Breast epithelium (tissue), 3 donors: ENCODE measurements at regions not wholly inside any gene's neighbourhood (a gene's known extent, or its start where the extent isn't known, plus 50 kb on each side); places are given as distances from the start of the nearest gene placed in this dataset.
"Not testable (repeated sequence)": the region's sequence is repeated elsewhere in the genome, so short reads cannot be mapped to it uniquely, and the experiment has no call there.

Experiments used
- POLR2A ChIP-seq: fragments of 450-650 bp; IDR thresholded peaks from one replicate; pipeline ENCODE4 v1.6.1; 2016; ENCODE audit warnings: antibody characterized with exemption, mild to moderate bottlenecking, moderate library complexity
- POLR2AphosphoS5 ChIP-seq, 3 donors: sonication (generic); formaldehyde crosslinking; IDR thresholded peaks; one replicate each; pipeline ENCODE4 v1.6.1; 2017; ENCODE audit warnings: antibody characterized with exemption in 3 of 3
- TF ChIP-seq, protein P1 (sequence below), 3 donors: fragments of 450-650 bp; IDR thresholded peaks; one replicate each; pipeline ENCODE4 v1.5.1; 2016 to 2017; ENCODE audit warnings: antibody characterized with exemption in 3 of 3, mild to moderate bottlenecking in 3 of 3, moderate library complexity in 3 of 3

DNA sequence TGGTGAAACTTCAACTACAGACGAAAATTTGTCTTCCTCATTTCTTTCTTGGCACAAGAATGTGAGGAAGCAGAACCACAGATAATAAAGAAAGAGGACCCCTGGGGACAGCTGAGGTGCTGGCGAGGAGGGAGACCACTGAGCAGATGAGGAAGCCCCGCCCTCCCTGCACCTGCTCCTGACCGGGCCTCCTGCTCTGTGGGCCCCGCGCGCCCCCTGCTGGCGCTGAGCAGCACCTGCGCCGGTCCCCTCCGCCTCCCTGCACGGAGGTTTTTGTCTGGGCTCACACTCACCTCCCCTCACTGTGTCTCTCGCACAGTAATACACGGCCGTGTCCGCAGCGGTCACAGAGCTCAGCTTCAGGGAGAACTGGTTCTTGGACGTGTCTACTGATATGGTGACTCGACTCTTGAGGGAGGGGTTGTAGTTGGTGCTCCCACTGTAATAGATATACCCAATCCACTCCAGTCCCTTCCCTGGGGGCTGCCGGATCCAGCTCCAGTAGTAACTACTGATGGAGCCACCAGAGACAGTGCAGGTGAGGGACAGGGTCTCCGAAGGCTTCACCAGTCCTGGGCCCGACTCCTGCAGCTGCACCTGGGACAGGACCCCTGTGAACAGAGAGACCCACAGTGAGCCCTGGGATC lies 1100.7 kb downstream of the TMEM121 start:
- TF ChIP-seq POLR2AphosphoS5 (IDR thresholded peaks at IDR 0.05); POLR2A: not testable (repeated sequence)
- TF ChIP-seq, protein P1, sequence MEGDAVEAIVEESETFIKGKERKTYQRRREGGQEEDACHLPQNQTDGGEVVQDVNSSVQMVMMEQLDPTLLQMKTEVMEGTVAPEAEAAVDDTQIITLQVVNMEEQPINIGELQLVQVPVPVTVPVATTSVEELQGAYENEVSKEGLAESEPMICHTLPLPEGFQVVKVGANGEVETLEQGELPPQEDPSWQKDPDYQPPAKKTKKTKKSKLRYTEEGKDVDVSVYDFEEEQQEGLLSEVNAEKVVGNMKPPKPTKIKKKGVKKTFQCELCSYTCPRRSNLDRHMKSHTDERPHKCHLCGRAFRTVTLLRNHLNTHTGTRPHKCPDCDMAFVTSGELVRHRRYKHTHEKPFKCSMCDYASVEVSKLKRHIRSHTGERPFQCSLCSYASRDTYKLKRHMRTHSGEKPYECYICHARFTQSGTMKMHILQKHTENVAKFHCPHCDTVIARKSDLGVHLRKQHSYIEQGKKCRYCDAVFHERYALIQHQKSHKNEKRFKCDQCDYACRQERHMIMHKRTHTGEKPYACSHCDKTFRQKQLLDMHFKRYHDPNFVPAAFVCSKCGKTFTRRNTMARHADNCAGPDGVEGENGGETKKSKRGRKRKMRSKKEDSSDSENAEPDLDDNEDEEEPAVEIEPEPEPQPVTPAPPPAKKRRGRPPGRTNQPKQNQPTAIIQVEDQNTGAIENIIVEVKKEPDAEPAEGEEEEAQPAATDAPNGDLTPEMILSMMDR (IDR thresholded peaks at IDR 0.05): not testable (repeated sequence)
